ENCODE measurements at regions not wholly inside any gene's neighbourhood (a gene's known extent, or its start where the extent isn't known, plus 50 kb on each side); places are given as distances from the start of the nearest gene placed in this dataset.

- no peak for TF ChIP-seq CTCF (IDR thresholded peaks at IDR 0.05; ENCODE audit: low read depth, low read length, missing control alignments)
- in situ Hi-C loops (cut with HindIII; ENCODE audit: low sequenced_read_pairs), result no loop called here
- no peak overlapping the region for H3K4me3 ChIP-seq (ENCODE audit: low read depth, low read length)
- no peak for DNase-seq (ENCODE audit: low read depth)
These were observed 408.6 kb downstream of the MTX2 start for GRCh38 chr2:176677746-176678265.

GRCh38 chr2:176678571-176678970 is 409.3 kb downstream of the MTX2 start:
- DNase-seq (ENCODE audit: low read depth), result no peak
- no peak overlapping the region for H3K4me3 ChIP-seq (ENCODE audit: low read depth, low read length)
- in situ Hi-C loops (cut with HindIII; ENCODE audit: low sequenced_read_pairs), result no loop called here
- no peak for TF ChIP-seq CTCF (IDR thresholded peaks at IDR 0.05; ENCODE audit: low read depth, low read length, missing control alignments)

GRCh38 chr2:176679061-176679669 is 409.9 kb downstream of the MTX2 start:
- DNase-seq (ENCODE audit: low read depth), result no peak
- in situ Hi-C loops (cut with HindIII; ENCODE audit: low sequenced_read_pairs), result no loop called here
- TF ChIP-seq CTCF (IDR thresholded peaks at IDR 0.05; ENCODE audit: low read depth, low read length, missing control alignments), result no peak
- no peak overlapping the region for H3K4me3 ChIP-seq (ENCODE audit: low read depth, low read length)

- no peak for TF ChIP-seq CTCF (IDR thresholded peaks at IDR 0.05; ENCODE audit: low read depth, low read length, missing control alignments)
- no peak overlapping the region for H3K4me3 ChIP-seq (ENCODE audit: low read depth, low read length)
- DNase-seq (ENCODE audit: low read depth), result no peak
- in situ Hi-C loops (cut with HindIII; ENCODE audit: low sequenced_read_pairs), result no loop called here
These were observed 411.8 kb downstream of the MTX2 start for GRCh38 chr2:176680916-176681516.

- in situ Hi-C loops (cut with HindIII; ENCODE audit: low sequenced_read_pairs), result no loop called here
- no peak overlapping the region for H3K4me3 ChIP-seq (ENCODE audit: low read depth, low read length)
- no peak for TF ChIP-seq CTCF (IDR thresholded peaks at IDR 0.05; ENCODE audit: low read depth, low read length, missing control alignments)
- no peak for DNase-seq (ENCODE audit: low read depth)
These were observed 412.4 kb downstream of the MTX2 start for GRCh38 chr2:176681584-176682115.

GRCh38 chr2:176682278-176682677 is 413.0 kb downstream of the MTX2 start:
- in situ Hi-C loops (cut with HindIII; ENCODE audit: low sequenced_read_pairs), result no loop called here
- no peak for TF ChIP-seq CTCF (IDR thresholded peaks at IDR 0.05; ENCODE audit: low read depth, low read length, missing control alignments)
- DNase-seq (ENCODE audit: low read depth), result no peak
- H3K4me3 ChIP-seq (ENCODE audit: low read depth, low read length), result no peak overlapping the region

All from astrocyte of the cerebellum (primary cell).